Loucy (cell line): ENCODE measurements at regions not wholly inside any gene's neighbourhood (a gene's known extent, or its start where the extent isn't known, plus 50 kb on each side); places are given as distances from the start of the nearest gene placed in this dataset.

Experiments used
- H2AFZ ChIP-seq: fragments of 200-600 bp; sonication (generic); 2 replicates; pipeline ENCODE4 v1.6.0; 2016; ENCODE audit warnings: antibody characterized with exemption, mild to moderate bottlenecking, low read length, moderate library complexity
- H3F3A ChIP-seq: fragments of 200-600 bp; 2 replicates; pipeline ENCODE4 v1.6.0; 2016; ENCODE audit warnings: antibody characterized with exemption, low read depth, mild to moderate bottlenecking
- H3K27me3 ChIP-seq: fragments of 200-600 bp; sonication (generic); 2 replicates; pipeline ENCODE4 v1.6.1; 2014; ENCODE audit warnings: low read length, mild to moderate bottlenecking; ENCODE audit not compliant: insufficient read depth, poor library complexity, severe bottlenecking
- H3K36me3 ChIP-seq: fragments of 200-600 bp; sonication (generic); 2 replicates; pipeline ENCODE4 v1.6.1; 2016; ENCODE audit warnings: low read length; ENCODE audit not compliant: insufficient read depth
- H3K4me1 ChIP-seq: fragments of 200-600 bp; sonication (generic); 2 replicates; pipeline ENCODE4 v1.5.1; 2014; ENCODE audit warnings: low read length, mild to moderate bottlenecking; ENCODE audit not compliant: insufficient read depth, poor library complexity, severe bottlenecking
- H3K4me2 ChIP-seq: fragments of 200-600 bp; sonication (generic); 2 replicates; pipeline ENCODE4 v1.6.0; 2014; ENCODE audit warnings: antibody characterized with exemption, low read length, low read depth, mild to moderate bottlenecking; ENCODE audit not compliant: poor library complexity, severe bottlenecking
- H3K4me3 ChIP-seq: fragments of 200-600 bp; sonication (generic); 2 replicates; pipeline ENCODE4 v1.5.1; 2014; ENCODE audit warnings: low read length, mild to moderate bottlenecking, mixed read lengths; ENCODE audit not compliant: poor library complexity, severe bottlenecking
- H3K79me2 ChIP-seq: fragments of 200-600 bp; sonication (generic); 2 replicates; pipeline ENCODE4 v1.6.1; 2014; ENCODE audit warnings: low read length; ENCODE audit not compliant: insufficient read depth
- H3K9ac ChIP-seq: fragments of 200-600 bp; sonication (generic); 2 replicates; pipeline ENCODE4 v1.6.0; 2014; ENCODE audit warnings: mild to moderate bottlenecking, low read depth, low read length, moderate library complexity; ENCODE audit not compliant: poor library complexity, severe bottlenecking
- H3K9me2 ChIP-seq: fragments of 200-600 bp; sonication (generic); replicated peaks from 2 replicates; pipeline ENCODE4 v1.6.1; 2016; ENCODE audit warnings: low read depth, low read length, mixed read lengths
- H3K9me3 ChIP-seq: fragments of 200-600 bp; sonication (generic); 2 replicates; pipeline ENCODE4 v1.6.1; 2014; ENCODE audit warnings: mild to moderate bottlenecking, antibody characterized with exemption, low read length, low read depth; ENCODE audit not compliant: insufficient read depth
- H4K20me1 ChIP-seq: fragments of 200-600 bp; sonication (generic); 2 replicates; pipeline ENCODE4 v1.6.0; 2014; ENCODE audit warnings: antibody characterized with exemption, low read length, mild to moderate bottlenecking; ENCODE audit not compliant: insufficient read depth, poor library complexity, severe bottlenecking
- CTCF ChIP-seq: fragments of 200-600 bp; sonication (generic); conservative IDR thresholded peaks from 2 replicates; pipeline ENCODE4 v1.5.1; 2014; ENCODE audit warnings: mild to moderate bottlenecking, antibody characterized with exemption, low read length
- EZH2phosphoT487 ChIP-seq: fragments of 200-600 bp; IDR thresholded peaks from 2 replicates; pipeline ENCODE4 v1.6.1; 2018; ENCODE audit warnings: antibody characterized with exemption, mild to moderate bottlenecking, moderate library complexity, borderline replicate concordance

DNA sequence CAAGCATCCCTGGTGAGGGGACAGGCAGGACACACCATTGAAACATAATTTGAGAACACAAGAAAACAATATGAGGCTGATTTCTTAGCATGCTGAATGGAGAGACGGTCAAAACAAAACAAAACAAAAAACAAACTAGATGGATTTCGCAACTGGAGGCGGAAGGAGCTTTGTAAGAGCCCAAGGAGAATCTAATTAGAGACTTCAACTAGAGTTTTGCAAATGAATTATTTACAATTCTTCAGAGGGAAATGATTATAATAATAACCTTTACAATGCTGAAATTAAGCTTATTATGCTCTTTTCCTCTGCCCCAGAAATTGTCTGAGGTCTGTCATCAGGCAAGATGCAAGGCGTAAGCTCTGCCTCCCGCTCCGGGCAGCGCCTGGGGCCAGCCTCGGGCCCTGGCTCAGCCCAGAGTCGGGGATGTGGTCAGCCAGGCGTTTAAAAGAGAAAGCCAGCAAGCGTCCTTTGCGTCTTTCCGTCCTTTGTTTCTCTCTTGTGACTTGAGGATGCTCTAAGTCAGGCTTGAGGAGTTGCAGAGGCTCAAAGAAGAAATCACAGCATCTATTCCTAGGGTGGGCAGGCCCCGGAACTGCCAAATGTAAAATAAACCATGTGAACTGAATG, 139.6 kb downstream of the TWIST2 start:
- no peak overlapping the region for H3K4me3 ChIP-seq
- no peaks in the 10 kb centered on the region for H3K9me2 ChIP-seq
- no peaks in the 10 kb centered on the region for H4K20me1 ChIP-seq
- H3F3A ChIP-seq: no peaks in the 10 kb centered on the region
- no peak overlapping the region for H3K4me2 ChIP-seq
- TF ChIP-seq CTCF (no peak), EZH2phosphoT487 (no peak)
- no peak overlapping the region for H3K9ac ChIP-seq
- no peaks in the 10 kb centered on the region for H3K36me3 ChIP-seq
- H3K4me1 ChIP-seq: no peaks in the 10 kb centered on the region
- H3K9me3 ChIP-seq: peaks cover 9% of the 10 kb centered on the region; the same call in 1 of the 2 replicates
- no peak overlapping the region for H2AFZ ChIP-seq
- no peaks in the 10 kb centered on the region for H3K79me2 ChIP-seq
- H3K27me3 ChIP-seq: no peaks in the 10 kb centered on the region

DNA sequence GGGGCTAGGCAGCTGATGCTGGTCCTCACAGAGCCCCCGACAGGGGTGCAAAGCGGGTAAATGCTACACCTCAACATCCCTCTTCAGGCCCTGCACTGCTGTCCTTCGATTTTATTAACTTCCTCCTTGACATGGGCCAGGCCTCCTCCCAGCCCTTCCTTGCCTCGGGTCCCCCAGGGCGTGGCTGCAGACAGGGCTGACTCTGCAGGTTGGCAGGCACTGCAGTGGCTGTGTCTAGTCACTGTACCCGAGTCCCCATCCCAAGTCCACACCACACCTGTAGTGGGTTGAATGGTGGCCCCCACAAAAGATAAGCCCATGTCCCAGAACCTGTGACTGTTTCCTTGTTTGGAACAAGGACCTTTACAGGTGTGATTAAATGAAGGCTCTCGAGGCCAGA, 140.2 kb downstream of the TWIST2 start:
- Histone ChIP-seq H3K4me2 (no peak overlapping the region), H3K9me2 (no peaks in the 10 kb centered on the region), H2AFZ (no peak overlapping the region), H3K4me3 (no peak overlapping the region), H3K9ac (no peak overlapping the region), H3K27me3 (no peaks in the 10 kb centered on the region), H3K79me2 (no peaks in the 10 kb centered on the region), H3K36me3 (no peaks in the 10 kb centered on the region), H3K4me1 (no peaks in the 10 kb centered on the region), H3F3A (no peaks in the 10 kb centered on the region), H4K20me1 (no peaks in the 10 kb centered on the region), H3K9me3 (peaks cover 9% of the 10 kb centered on the region; the same call in 1 of the 2 replicates)
- TF ChIP-seq CTCF (no peak), EZH2phosphoT487 (no peak)

DNA sequence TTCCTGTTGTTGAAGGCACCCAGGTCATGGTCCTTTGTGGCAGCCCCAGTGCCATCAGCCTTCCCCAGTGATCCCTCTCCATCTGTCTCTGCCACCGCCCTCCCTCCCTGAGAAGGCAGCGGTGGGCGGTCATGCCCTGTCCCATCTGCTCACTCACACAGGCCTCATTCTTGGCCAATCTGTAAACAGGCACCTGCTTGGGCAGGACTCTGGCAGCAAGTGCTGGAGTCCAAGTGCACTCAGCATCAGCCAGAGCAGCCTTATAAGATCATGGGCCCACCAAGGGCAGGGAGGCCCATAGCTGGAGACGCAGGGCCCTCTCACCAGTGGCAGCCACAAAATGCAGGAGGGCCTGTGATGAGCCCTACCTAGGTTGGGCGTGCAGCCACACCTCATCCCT, 140.9 kb downstream of the TWIST2 start:
- Histone ChIP-seq H3F3A (no peaks in the 10 kb centered on the region), H3K4me3 (no peak overlapping the region), H3K27me3 (no peaks in the 10 kb centered on the region), H3K9ac (no peak overlapping the region), H3K79me2 (no peaks in the 10 kb centered on the region), H3K4me2 (no peak overlapping the region), H3K4me1 (no peaks in the 10 kb centered on the region), H3K36me3 (no peaks in the 10 kb centered on the region), H3K9me2 (no peaks in the 10 kb centered on the region), H3K9me3 (peaks cover 9% of the 10 kb centered on the region; the same call in 1 of the 2 replicates), H2AFZ (no peak overlapping the region), H4K20me1 (no peaks in the 10 kb centered on the region)
- TF ChIP-seq EZH2phosphoT487 (no peak), CTCF (no peak)
